ENCODE measurements at regions not wholly inside any gene's neighbourhood (a gene's known extent, or its start where the extent isn't known, plus 50 kb on each side); places are given as distances from the start of the nearest gene placed in this dataset.
A peak's percentile ranks its signal among the peaks of the same experiment; 100 is the strongest.
"Not testable (repeated sequence)": the region's sequence is repeated elsewhere in the genome, so short reads cannot be mapped to it uniquely, and the experiment has no call there.

- DNase-seq: peak; percentile 37
These were observed 59.7 kb downstream of the RAP2B start for GRCh38 chr3:153221748-153222162.

DNA sequence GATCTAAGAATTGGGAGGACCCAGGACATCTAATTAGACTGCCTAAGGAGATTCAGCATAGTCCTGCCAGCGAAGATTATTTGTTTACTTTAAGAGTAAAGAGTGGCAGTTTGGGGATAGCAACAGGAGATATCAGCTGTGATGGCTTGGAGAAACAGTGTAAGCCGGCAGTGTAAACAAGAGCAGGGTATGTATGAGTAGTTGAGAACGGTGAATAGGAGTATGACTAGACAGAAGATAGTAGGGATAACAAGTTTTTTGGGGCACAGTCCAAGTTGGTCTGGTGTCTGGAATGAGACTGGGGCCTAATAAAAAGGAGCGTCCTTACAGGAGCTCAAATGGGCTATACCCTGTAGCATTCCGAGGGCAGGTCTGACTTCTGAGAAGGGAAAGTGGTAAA lies 64.9 kb downstream of the RAP2B start:
- DNase-seq: not testable (repeated sequence)

DNA sequence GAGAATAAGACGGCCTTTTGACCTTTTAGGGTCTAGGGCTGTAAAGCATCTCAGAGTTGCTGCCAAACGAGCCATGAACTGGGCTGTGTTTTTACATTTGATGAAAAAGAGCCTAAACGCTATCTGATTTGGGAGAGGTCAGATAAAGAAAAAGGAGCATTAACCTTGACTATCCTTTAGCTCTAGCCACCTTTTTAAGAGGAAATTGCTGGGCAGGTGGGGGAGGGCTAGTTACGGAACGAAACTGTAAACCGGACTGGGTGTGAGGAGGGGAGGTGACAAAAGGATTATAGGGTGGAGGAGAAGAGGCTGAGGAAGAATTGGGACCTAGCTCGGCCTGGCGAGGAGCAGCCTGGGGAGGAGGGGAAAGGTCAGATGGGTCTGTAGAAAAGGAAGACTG lies 68.4 kb downstream of the RAP2B start:
- DNase-seq: not testable (repeated sequence)

- not testable (repeated sequence) for DNase-seq
These were observed 69.2 kb downstream of the RAP2B start for GRCh38 chr3:153231245-153231644.

DNA sequence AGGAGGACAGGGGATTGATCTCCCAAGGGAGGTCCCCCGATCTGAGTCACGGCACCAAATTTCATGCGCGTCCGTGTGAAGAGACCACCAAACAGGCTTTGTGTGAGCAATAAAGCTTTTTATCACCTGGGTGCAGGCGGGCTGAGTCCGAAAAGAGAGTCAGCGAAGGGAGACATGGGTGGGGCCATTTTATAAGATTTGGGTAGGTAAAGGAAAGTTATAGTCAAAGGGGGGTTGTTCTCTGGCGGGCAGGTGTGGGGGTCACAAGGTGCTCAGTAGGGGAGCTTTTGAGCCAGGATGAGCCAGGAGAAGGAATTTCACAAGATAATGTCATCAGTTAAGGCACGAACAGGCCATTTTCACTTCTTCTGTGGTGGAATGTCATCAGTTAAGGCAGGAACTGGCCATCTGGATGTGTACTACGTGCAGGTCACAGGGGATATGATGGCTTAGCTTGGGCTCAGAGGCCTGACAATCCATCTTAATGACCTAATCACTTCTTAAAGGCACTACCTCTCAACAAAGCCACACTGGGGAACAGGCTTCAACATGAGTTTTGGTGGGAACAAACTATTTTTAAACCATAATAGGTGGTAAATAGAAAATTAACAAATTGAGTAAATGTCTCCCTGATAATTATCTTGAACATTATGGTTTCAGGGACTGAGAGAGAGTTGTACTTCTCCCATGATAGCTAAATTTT lies 70.2 kb downstream of the RAP2B start:
- not testable (repeated sequence) for DNase-seq

- peak; percentile 7 for DNase-seq
These were observed 70.8 kb downstream of the RAP2B start for GRCh38 chr3:153232851-153233271.

GRCh38 chr3:153233986-153234385 lies 72.0 kb downstream of the RAP2B start:
- DNase-seq: no peak

DNA sequence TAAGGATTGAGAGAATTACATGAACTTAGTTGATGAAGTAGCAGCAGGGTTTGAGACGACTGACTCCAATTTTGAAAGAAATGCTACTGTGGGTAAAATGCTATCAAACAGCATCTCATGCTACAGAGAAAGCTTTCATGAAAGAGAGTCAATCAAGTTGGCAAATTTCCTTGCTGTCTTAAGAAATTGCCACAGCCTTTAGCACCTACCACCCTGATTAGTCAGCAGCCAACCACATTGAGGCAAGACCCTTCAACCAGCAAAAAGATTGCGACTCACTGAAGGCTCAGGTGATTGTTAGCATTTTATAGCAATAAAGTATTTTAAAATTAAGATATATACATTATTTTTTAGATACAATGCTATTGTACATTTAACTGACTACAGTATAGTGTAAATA lies 80.9 kb downstream of the RAP2B start:
- DNase-seq: no peak

DNA sequence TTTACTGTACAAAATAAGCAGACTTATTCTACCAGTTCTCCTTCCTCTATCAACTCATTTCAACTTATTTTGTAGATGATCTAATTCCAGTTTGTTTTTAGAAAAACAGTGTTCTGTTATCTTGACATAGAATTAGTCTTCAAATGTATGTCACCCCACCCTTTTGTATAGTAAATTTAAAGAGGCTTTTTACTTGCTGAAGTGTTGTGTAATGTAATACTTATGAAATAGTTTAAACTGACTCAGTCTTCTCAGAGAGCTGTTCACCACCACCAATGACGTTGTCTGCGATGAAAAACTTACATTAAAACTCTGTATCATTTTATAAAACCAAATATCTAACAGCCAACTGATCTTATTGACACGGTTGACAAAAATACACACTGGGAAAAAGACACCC lies 82.9 kb downstream of the RAP2B start:
- no peak for DNase-seq

- no peak for DNase-seq
These were observed 83.6 kb downstream of the RAP2B start for GRCh38 chr3:153245661-153246060.

DNA sequence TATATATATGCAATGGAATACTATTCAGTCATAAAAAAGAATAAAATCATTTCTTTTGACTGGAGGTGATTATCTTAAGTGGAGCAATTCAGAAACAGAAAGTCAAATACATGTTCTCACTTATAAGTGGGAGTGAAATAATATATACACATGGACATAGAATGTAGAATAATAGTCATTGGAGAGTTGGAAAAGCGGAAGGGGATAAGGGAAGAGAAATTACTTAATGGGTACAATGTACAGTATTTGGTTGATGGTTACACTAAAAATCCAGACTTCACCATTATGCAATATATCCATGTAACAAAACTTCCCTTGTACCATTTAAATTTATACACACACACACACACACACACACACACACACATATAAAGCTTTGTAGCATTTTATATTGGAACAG lies 84.3 kb downstream of the RAP2B start:
- DNase-seq: no peak

DNA sequence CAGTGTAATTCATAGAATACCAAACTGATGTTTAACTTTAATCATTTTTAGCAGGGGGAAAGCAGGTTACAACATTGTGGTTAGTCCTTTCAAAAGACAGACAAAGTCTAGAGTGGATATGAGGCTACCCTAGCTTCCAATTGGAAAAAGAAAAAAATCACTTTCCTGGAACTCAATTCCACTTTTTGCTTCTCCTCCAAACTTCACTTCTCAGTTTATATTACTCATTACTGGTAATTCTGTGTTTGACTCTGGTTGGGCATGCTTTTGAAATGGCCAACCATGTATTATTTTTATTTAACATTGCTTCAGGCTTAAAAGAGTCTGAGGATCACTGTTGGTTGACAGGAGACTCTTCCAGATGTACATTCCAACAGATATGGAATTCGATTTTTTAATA lies 84.8 kb downstream of the RAP2B start:
- DNase-seq: peak; percentile 16

DNA sequence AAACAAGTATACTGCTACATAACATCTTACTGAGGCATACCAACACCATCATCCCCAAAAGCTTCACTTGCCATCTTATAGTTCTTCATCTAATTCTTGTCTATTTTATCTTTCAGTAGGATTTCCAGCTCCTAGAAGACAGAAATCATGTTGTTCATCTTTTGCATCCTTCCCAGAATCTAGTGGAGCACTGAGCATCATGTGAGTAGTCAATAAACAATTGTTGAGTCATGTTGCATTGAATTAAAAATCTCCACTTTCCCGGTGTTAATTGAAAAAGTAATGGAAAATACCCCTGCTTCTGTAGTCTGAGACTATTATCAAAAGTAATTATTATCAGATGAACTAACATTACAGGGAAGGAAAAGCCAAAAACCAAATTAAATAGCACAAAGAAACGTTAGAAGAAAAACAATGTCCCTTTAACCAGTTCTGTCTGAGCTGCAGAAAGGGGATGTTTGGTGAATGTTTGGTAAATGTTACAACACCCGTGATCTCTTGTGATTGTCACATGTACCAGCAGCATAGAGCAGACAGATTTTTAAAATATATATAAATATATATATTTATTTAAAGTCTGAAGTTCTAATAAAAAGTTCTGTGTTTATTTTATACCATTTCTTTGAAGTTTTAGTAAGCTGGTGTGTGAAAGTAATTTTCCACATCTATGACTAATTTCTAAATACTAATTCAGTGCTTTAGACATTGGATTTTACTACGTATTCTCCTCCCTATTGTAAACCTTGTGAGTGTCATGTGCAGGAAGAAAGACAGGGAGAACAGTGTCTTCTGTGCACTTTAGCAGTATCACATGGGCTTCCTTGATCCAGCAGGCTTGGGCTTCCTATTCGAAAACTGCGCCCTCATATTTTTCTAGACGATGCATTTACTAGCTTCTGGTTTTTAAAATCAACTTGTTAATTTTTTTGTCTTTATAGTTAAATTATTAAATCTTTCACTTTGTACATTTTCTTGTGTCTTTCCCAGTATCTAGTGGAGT lies 85.6 kb downstream of the RAP2B start:
- DNase-seq: no peak

- DNase-seq: not testable (repeated sequence)
These were observed 86.8 kb downstream of the RAP2B start for GRCh38 chr3:153248835-153249234.

DNA sequence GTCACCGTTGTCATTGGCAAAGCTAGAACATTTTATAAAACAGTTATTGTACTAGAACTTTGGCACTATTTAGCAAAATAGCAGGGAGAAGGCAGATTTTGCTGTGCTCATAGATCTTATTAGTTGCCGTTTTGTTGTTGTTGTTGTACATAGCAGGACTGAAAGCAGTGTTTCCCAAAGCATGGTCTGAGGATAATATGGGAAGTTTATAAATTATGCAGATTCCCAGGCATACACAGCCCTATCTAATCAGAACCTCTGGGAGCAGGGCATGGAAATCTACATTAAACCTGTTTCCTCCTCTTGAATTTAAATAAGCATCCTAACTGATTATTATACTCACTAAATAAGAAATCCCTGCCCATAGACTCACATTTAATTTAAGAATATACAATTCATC lies 87.9 kb downstream of the RAP2B start:
- no peak for DNase-seq

DNA sequence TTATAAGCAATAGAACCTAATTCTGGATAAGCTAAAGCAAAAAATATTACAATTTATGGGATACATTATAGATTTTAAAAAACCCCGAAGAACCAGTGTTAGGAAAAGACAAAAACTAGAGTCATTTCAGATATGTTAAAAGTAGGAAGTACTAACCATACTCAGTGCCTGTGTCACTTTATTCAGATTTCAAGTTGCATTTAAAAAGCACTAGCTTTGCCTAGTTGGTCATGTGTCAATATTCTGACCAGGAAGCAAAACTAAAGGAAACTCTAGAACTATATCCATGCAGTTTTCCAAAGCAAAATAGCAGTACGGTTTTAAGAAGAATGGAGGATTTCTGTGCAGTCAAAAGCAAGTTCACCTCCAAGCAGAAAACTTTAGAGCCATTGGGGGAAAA lies 88.4 kb downstream of the RAP2B start:
- no peak for DNase-seq

DNA sequence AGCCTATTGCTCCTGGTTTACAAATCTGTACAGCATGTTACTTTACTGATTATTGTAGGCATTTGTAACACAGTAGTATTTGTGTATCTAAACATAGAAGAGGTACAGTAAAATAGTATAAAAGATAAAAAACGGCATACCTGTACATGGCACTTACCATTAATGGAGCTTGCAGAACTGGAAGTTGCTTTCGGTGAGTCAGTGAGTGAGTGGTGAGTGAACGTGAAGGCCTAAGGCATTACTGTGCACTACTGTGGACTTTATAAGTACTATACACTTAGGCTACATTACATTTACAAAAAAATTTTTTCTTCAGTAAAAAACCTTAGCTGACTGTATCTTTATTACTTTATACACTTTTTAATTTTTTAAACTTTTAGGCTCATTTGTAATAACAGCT lies 90.9 kb downstream of the RAP2B start:
- DNase-seq: no peak

DNA sequence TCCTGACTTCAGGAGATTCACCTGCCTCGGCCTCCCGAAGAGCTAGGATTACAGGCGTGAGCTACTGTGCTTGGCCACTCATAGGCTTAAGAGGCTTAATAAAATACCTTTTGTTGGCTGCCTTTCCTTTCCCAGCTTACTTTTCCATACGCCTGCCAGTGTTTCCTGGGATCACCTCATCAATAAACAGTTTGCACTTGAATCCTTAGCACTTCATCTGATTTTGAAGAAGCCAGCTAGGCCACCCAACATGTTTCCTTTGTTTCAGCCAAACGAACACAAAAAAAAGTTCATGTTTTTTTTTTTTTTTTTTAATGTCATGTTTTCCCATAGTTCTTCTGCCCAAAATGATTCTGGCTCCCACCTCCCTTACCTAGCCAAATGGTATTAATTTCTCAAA lies 92.3 kb downstream of the RAP2B start:
- no peak for DNase-seq

DNA sequence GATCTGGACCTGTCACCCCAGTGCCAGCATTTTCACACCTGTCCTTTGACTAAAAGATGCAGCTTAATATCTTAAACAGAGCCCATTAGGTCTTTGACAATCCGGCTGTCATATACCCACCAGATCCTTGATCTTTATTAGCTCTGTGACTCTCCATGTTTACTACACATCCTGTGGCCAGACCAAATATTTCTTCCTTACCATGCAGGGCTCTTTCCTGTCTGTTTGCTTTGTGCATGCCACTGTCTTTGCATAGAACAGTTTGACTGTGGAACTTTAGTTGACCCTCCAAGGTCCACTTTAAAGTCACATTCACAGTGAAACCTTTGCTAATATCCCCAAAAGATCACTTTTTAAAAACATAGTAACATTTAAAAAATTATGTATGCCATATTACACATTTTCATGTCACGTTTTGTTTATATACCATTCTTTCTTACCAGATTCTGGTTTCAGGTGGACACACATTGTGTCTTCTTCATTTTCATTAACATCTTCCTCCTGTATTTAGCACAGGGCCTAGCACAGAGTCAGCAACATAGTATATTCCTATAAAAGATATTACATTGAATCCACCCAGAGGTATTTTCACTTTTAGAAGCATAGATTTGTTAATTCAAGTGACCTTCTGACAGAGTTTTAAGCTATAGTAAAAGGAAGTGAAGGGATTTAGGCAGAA lies 95.8 kb downstream of the RAP2B start:
- no peak for DNase-seq

DNA sequence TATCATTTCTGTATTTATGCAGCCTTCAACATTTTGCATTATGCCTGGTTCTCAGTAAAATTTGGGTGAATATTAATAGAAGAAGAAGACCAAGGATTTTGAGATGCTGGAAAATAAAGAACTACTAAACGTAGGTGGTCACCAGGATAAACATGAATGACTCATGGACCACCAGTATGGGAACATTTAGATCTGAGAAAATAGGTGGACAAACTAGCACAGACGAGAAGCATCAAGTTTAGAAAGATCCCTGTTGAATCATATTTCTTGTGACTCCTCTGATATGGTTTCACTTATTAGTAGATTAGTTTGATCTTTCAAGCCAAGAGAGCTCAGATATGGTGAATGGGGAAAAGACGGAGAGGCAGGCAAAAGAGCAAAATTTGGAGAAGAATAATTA lies 97.9 kb downstream of the RAP2B start:
- DNase-seq: no peak

DNA sequence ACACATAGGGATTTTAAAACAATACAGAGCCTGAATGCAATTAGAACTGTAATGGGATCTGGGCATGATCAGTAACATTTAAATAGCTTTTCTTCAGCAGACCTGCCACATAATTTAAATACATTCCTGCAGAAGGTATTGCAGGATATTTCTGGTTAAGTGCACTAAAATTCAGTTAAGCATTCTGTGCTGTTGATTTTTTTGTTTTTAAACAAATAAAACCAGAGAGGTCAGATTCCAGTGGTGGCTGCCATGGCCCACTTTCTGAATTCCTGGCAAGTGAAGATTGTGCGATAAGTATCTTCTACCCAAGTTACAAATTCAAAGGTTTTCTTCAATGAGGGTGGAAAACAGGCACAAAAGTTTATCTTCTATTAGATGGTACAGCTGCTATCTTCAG lies 98.7 kb downstream of the RAP2B start:
- no peak for DNase-seq

DNA sequence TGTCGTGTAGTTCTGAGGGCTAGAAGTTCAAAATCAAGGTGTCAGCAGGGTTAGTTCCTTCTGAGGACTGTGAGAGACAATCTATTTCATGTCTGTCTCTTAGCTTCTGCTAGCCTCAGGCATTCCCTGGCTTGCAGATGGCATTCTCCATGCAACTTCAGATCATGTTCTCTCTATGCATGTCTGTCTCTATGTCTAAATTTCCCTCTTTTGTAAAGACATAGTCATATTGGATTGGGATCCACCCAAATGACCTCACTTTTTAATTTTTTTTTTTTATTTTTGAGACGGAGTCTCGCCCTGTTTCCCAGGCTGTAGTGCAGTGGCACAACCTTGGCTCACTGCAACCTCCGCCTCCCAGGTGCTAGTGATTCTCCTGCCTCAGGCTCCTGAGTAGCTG lies 104.6 kb downstream of the RAP2B start:
- DNase-seq: no peak
